ENCODE measurements at regions not wholly inside any gene's neighbourhood (a gene's known extent, or its start where the extent isn't known, plus 50 kb on each side); places are given as distances from the start of the nearest gene placed in this dataset.

DNA sequence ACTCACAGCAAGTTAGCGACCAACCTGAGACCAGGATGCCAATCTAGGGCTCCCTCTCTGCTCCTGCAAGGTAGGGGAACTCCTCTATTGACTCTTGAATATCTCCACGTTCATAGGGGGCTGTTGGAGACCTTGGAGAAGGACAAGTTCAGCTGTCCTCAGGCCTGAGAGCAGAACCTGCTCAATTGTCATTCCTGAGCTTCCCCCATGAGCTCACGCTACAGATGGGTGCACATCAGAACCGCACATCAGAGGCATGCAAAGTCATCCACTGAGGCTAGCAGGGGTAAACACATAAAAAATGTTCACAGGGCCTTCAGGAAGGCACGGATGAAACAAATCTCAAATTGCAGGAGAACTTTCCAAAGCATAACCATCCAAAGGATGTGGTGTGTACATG is 168.8 kb upstream of the ZNF507 start:
- DNase-seq (ENCODE audit: low spot score), result no peak

DNA sequence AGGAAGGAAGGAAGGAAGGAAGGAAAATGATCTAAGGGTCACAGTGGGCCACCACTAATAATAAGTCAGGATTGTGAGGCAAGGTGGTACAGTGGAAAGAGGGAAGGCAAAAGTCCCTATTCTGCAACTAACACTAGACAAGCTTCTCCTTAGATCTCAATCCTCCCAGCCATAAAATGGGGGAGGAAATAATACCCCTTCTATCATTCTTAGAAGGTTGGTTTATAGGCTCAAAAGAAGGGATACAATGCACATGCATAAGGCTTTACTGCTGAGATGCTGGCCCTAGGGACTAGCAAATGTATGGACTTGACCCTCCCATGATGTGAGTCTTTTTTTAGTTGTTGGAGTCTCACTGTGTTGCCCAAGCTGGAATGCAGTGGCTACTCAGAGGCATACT is 167.7 kb upstream of the ZNF507 start:
- no peak for DNase-seq (ENCODE audit: low spot score)

DNA sequence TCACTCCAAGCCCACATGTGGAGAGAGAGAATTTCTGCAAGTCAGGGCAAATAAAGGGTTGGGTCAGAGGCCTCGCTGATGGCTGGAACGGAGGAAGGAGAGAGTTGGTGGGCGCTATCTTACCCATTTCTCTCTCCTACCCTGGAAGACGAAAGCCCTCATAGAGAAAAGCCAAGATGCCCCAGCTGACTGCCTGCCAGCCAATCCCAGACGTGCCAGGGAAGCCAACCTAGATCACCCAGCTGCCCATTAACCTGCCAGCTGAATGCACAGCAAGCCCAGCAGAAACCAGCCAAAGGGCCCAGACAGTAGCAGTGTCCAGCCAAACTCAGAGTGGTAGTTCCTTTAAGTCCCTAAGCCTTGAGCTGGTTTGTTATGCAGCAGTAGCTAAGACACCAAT is 167.0 kb upstream of the ZNF507 start:
- DNase-seq (ENCODE audit: low spot score), result no peak

DNA sequence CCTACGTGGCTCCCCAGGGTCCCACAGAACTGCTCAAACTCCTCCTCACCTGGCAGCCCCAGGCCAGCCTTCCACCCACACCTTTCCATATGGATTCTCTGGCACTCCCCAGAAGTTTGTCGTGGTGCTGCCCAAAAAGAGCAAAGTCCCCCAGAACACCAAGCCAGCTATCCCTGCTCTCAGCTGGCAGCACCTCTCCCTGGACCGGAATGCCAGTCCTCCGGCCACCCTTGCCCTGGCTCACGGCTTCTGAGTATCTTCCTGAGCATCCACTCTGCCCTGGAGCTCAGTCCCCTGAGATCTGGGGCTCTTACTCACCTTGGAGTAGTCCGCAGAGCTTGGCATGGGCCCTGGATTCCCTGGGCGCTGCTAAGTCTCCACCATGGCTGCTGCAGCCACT is 166.5 kb upstream of the ZNF507 start:
- no peak for DNase-seq (ENCODE audit: low spot score)

DNA sequence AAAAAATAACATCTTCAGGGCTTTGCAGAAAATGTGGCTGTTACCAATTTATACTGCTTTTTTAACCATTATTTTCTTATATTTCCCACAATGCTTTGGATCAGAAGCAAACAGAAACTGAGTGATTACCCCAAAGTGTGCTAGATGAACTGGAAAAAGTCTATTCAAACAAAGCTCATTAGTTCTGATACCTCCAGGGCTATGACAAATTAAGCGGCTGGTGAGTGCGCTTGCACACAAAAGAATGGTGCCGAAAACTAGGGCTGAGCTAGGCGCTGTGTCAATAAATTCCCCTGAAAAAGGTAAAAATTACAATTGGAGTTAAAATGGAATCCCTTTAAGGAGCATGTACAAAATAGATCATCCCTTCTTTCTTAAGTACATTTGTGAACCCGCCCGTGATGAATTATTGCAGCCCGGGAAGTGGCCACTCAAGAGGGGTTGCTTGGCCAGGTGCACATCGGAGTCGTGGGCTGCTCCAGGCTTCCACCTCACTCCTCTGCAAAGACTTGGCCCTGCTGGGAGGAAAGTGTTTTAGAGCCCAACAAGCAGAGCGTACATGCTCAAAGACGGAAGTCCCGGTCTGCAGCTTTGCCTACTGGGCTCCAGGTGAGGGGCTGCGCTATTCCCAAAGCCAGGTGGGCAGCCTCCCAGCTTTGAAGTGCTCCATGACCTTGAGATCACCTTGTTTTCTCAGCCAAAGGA is 164.0 kb upstream of the ZNF507 start:
- DNase-seq (ENCODE audit: low spot score), result no peak

DNA sequence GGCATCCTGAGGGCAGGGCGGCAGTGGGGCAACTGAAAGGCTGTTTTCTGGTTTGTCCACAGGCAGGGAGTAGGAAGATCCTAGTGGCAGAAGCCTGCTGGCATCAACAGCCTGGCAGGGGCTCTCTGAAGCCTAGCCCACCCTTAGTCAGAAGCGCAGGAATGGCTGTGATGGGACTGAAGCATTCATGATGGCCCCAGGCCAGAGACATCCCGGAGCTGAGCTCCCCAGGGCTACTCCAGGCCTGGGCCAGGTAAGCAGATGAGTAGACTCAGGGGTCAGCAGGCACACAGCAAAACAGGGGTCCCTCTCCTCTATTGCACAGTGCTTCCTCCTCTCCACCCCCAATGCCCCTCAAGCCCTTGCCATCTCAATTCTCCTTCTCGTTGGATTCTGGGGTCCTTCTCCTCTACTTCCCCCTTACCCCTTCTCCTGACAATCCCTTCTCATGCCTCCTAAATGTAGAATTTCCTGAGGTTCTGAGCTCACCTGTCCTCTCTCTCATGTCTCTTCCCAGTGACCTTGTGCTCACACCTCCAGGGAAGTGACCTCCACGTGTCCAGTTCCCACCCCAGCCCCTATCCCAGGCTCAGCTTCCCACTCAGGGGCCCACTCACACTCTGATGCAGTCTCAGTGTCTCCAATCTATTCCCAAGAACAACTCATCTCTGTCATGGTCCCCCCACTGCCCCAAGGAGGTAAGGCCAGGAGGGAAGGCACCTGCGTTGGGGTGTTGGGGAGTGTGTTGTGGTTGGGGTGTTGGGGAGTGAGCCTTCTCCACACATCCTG is 158.7 kb upstream of the ZNF507 start:
- no peak for DNase-seq (ENCODE audit: low spot score)

DNA sequence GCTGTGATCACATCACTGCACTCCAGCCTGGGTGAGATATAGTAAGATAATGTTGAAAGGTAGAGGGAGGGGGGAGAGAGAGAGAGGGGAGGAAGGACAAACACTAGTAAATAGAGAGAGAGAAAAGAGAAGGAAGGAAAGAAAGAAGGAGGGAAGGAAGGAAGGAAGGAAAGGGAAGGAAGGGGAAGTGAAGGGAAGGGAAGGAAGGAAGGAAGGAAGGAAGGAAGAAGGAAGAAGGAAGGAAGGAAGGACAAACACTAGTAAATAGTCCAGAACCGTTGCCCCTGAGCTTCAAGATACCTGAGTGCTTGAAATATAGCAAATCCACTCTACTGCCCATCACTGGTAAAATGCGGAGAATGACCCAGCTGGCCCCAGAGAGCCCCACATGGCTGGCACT is 156.5 kb upstream of the ZNF507 start:
- no peak for DNase-seq (ENCODE audit: low spot score)

DNA sequence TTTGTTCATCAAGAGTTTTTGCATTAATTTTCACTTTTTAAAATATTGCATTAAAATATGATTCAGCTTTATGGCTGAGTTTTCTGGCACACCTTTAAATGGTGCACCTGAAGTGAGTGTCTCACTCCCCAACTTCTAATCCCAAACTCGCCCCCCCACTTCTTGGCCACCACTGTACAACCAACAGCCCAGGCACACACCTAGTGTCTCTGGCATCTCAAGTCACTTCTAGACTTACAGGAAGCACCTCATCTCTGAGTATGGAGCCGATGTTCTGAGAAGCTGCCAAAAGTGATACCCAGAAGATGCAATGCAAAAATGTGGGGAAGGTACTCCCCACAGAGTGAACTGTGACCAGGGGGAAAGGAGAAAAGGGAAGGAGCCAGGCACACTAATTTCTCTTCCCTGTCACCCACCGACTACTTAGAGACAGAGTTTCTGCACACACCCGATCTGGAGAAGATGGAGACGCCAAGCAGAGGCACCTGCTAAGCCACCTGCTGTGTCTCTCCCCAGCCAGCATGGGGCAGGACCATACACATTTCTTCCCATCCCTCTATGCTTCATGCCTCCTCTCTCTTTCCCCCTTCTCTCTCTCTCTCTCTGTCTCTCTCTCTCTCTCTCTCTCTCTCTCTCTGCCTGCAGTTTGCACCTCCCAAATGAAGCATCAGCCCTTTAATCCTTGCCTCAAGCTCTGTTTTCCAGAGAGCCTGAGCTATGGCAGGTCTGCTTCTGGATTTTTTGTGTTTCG is 155.3 kb upstream of the ZNF507 start:
- DNase-seq (ENCODE audit: low spot score), result no peak

DNA sequence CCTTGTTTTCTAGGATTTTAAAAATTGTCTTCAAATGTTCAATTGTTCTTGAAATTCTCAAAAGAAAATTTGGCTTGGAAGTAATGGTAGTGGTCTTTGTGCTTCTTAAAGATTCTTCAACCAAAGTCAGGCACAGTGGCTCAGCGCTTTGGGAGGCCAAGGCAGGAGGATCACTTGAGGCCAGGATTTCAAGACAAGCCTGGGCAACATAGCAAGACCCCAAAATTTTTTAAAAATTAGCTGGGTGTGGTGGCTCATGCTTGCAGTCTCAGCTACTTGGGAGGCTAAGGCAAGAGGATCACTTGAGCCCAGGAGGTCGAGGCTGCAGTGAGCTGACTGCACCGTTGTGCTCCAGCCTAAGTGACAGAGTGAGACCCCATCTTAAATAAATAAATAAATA is 153.5 kb upstream of the ZNF507 start:
- DNase-seq (ENCODE audit: low spot score), result no peak

DNA sequence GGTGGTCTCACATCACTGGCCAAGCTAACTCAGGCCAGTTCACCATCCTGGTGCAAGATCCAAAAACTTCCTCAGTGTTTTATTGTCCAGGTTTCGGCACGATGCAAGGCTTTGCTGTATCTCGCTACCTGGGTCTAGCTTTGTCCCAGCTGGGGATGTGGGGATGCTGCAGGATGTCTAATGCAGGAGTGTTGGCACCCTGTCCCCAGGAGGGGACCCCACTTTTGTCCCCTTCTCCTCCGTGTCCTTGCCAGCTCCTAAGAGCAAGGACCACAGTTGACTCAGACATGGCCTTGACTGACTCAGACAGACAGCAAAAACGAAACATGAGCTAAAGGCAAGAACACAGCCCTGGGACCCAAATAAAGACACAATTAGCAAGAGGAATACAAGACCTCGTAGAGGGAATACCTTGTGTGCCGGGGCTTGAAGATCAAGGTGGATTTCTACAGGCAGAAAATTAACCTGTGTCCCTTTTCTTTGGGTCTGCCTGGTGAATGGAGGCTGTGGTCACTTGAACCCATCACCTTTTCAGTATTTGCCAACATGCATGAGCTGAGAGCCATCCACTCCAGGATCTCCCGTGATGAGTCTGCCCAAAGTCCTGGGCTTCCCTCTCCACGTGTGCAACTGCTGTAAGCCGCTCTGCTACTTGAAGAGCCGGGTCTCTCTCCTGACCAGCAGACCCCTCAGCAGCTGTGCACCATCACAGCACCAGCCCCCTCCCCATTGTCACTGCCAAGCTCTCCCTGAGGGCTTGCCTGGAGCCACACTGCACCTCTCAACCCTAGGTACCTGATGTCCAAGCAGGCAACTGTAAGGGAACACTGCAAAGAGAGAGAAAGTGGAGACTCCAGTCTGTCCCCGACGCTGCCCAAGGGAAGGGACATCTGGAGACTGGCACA is 149.5 kb upstream of the ZNF507 start:
- no peak for DNase-seq (ENCODE audit: low spot score)

DNA sequence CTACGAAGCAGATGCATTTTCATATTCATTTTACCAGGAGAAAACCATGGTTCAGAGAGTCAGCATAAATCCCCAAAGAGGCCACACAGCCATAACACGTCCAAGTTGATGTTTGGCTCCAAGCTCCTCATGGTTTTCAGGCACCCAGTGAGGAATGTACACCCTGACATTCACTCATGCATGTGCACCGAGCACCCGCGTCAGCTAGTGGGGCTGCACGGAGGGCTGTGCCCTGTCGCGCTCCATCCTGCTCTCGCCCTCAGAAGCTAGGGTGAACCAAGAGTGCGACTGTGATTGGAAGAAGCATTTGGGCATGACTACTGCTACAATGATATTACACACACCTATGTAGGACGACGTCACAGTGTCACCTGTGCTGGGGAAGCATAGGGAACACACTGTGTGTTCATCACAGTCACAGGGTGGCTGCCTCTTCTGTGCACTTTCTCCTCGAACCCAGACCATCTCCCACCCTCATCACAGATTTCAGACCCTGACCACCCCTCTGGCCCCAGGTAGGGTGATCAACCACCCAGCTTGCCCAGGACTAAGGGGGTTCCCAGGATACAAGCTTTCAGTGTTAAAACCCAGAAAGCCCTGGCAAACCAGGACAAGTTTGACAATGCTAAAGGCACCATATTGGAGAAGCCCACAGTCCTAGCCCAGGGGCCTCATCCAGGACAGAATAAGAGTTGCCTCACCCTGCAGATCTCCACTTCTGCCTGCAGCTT is 148.6 kb upstream of the ZNF507 start:
- DNase-seq (ENCODE audit: low spot score), result no peak

DNA sequence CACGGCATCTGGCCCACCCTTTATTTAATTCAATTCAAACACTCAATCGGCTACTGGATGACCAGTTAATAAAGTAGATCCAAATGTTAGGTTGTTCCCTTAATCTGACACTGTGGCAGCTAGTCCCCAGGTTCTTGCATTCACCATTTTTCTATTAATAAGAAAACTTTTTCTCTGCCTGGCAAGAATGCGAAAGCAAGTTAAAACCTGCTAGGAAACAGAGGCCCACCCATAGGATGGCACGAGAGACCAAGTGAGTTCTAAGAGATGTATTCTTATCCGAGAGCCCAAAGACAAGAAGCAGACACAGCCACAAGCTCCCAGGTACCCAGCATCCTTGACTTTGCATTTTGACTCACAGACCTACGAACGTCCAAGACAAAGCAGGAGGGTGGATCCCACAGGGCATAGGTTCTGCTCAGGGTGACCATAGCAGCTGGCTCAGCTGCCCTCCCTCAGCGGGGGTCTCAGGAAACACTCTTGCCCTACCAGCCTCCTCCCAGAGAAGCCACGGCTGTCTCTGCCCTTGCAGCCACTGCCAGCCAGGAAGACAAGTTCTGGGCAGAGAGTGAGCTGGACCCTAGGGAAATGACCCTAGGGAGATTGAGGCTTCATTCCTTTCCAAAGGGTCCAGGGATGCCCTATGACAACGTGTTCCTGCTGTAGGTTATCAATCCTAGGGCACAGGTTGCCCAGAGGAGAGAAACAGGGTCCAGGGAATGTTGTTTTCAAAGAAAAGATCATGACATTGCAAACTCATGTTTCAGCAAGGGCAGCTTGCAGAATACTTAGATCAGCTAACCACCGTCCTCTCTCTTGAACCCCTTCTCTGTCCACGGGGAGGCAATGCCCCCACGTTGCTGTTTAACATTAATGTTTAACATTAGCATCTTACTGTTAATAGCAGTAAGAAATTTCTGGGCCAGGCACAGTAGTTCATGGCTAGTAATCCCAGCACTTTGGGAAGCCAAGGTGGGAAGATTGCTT is 147.2 kb upstream of the ZNF507 start:
- DNase-seq (ENCODE audit: low spot score), result no peak

DNA sequence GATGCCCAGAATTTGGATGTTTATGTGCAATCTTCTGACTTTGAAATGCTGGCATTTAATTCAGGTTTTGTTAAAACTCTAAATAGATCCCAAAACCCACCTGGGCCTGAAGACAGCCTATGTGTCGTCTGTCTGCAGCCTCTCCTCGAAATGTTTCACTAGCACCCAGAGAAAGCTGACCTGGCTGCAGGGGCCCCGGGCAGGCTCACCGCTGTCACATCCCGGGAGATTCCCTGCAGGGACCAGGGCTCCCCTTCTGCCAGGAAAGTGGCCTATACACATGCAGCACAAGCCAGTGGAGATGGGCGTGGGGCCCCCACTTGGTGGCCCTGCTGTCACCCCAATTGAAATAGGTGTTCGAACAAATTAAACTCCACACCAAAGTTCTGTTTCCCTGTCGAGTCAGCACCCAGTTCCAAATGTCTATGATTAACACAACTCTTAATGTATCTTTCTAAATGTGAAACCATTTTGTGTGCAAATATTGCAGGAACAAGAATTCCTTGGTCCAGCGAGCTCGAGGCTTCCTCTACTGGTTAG is 145.8 kb upstream of the ZNF507 start:
- DNase-seq (ENCODE audit: low spot score), result no peak

DNA sequence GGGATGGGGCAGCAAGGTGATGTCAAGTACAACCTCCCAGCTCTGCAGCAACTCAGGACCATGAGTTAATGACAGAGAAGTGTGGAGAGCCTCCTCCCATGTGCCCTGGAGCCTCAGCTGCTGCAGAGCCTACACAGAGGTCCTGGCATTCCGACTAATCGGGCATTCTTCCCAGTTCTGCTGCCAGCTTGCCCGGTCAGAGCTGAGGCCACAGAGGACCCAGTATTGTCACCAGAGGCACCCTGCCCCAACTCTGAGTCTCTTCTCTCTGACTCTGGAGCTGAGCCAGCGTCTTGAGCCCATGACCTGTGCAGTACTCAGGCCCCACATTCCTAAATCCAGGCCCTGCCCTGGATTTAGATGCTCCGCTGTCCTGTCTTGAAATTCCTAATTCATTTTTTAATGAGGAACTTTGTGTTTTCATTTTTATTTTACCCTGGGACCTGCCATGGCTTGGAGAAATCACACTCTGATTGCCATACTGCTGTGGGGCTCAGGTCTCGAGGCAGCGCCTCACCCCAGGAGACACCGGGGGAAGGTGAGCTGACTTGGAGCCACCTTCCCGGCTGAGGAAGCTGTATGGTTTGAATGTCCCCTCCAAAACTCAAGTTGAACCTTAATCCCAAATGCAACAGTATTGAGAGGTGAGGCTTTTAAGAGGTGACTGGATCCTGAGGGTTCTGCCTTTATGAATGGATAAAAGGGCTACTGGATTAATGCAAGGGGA is 144.9 kb upstream of the ZNF507 start:
- no peak for DNase-seq (ENCODE audit: low spot score)

DNA sequence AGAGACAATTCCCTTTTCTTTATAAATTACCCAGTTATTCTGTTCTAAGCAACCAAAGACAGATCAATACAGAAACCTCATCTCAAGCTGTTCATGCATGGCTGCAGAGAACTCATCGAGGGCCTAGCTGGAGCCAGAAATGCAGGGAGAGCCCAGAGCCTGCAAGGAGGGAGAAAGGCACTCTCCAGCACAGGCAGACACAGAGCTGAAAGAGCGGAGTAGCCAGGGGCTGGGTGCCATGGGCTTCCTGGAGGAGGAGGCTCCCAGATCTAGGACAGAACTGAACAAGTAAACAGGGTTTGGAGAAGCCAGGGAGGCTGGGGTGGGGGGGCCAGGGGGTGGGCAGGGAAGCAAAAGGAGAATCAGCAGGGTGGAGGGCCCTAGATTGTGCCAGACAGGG is 144.2 kb upstream of the ZNF507 start:
- no peak for DNase-seq (ENCODE audit: low spot score)

DNA sequence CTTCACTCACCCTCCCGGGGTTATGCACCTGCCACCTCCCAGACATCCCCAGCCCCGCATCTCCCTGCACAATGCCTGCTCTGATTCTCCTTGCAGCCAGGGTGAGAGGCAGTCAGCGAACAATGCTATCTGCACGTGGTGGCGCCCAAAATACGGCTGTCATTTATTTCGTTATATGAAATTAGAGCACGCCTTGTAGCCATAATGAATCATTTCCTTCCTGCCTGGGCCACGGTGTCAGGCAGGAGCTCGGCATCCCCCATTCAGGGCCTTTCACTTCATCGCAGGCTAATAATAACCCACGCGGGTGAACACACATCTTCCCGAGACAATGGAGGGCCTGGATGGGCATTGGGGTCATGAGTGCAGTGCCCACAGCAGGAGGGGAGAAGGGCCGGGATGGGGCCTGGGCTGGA is 143.8 kb upstream of the ZNF507 start:
- no peak for DNase-seq (ENCODE audit: low spot score)

DNA sequence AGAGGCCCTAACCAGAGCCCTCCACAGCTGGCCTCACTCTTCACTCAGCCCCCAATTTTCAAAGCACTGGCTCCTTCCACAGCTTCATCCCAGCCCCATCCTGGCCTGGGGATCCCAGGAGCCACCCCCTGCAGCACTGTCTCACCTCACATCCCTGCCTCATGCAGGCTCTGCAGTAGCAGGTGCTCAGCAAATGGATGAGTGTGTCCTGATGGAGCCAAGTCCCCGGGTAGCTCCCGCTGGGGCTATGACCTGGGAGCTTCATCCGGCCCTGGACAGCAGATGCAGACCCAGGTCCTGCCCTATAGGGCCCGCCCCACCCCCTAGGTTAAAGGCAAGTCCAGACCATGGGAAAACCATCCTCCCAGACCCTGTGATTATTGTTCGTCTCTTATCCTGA is 143.2 kb upstream of the ZNF507 start:
- DNase-seq (ENCODE audit: low spot score), result no peak

DNA sequence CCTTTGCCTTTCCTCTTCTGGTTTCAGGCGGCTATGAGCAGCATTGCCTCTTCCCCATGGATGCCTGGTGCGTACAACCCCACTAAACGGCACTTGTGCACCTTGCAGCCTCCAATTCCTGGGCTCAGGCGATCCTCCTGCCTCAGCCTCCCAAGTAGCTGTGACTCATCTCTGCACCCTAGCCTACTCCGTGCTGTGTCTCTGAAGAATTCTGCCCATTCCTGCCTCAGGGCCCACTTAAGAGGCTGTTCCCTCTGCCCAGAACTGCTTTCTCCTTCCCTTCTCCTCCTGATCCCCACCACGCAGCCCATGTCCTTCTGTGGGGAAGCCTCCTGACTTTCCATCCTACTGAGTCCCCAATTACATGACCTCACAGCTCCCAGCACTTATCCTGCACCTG is 142.2 kb upstream of the ZNF507 start:
- no peak for DNase-seq (ENCODE audit: low spot score)

DNA sequence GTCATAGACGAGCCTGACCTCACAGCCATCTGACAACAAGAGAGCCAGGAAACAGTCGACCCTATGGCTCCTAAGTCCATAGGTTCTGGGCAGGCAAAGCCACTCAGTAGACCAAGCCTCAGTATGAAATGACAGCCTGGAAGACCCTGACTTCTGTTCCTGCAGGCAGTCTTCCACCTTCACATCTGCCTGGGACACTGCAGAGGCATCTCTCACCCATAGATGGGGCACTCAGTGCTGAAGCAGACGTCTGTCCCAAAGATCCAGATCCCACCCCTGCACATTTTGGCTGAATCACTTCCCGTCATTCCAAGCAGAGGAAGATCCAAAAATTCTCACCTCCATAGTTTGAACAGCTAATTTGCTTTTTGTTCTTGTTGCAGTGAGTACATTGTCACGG is 139.3 kb upstream of the ZNF507 start:
- DNase-seq (ENCODE audit: low spot score), result no peak

Measured in AG08395 (cell line).